ENCODE measurements at regions not wholly inside any gene's neighbourhood (a gene's known extent, or its start where the extent isn't known, plus 50 kb on each side); places are given as distances from the start of the nearest gene placed in this dataset.
A peak's percentile ranks its signal among the peaks of the same experiment; 100 is the strongest.

DNA sequence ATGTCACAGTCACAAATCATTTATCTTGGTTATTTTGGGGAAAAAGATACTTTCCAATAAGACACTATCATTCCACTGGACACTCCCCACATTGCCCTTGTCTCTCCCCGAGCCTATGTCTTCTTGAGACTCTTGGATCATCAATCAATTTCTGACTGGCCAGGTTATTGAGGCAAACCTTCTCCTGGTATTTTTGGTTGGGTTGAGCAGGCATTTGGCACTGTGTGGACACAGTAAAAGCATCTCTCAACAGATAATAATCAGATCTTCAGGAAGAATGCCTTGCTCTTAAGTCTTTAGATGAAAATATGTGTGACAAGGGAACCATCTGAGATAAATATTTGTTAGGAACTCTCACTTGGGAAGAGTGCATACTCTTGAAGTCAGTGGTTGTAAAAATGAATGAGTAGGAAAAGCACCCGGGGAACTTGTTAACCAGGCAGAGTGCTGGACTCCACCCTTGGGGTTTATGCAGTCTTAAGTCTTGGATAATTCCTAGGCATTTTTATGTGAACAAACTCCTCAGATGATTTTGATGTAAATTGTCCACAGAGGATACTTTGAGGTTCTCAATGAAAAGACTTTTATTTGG is 223.8 kb upstream of the CLINT1 start:
- Histone ChIP-seq H3K4me3 (no peak overlapping the region), H3K27ac (no peak overlapping the region), H3K36me3 (no peaks in the 10 kb centered on the region), H3K4me1 (peaks cover 0 to 37% (median 13%) of the 10 kb centered on the region in 3 donors), H3K27me3 (no peaks in the 10 kb centered on the region), H3K9me3 (no peaks in the 10 kb centered on the region)
- TF ChIP-seq CTCF (IDR thresholded peaks at IDR 0.05) (no peak), POLR2A (IDR thresholded peaks at IDR 0.05) (no peak)
- WGBS, 2 donors, result 70 to 83% methylated on average over 2 of the region's 2 CpGs
- intact Hi-C loops (cut with DNase I), result no loop called here
- no peak for DNase-seq

DNA sequence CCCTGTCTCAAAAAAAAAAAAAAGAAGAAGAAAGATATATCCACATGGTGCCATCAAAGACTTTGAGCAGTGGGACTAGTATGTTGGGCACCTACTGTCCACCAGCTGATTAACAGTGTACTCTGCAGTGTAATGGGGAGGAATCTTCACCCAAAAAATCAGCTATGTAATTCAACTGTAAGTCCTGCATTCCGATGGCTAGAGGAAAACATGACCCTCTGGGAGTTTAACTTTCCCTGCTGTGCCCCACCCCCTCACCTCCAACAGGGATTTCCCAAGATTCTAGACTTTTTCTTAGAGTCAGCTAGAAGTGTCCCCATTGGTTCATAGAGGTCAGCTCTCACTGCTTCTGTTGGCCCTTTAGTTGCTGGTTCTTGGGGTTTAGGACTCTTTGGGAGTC is 221.2 kb upstream of the CLINT1 start:
- Histone ChIP-seq H3K4me3 (no peak overlapping the region), H3K4me1 (peaks cover 0 to 32% (median 15%) of the 10 kb centered on the region in 3 donors), H3K9me3 (no peaks in the 10 kb centered on the region), H3K27me3 (no peaks in the 10 kb centered on the region), H3K36me3 (no peaks in the 10 kb centered on the region), H3K27ac (no peak overlapping the region)
- 83 to 92% methylated on average over 1 of the region's 1 CpG for WGBS, 2 donors
- intact Hi-C loops (cut with DNase I), result no loop called here
- TF ChIP-seq CTCF (IDR thresholded peaks at IDR 0.05) (no peak), POLR2A (IDR thresholded peaks at IDR 0.05) (no peak)
- DNase-seq, result no peak

DNA sequence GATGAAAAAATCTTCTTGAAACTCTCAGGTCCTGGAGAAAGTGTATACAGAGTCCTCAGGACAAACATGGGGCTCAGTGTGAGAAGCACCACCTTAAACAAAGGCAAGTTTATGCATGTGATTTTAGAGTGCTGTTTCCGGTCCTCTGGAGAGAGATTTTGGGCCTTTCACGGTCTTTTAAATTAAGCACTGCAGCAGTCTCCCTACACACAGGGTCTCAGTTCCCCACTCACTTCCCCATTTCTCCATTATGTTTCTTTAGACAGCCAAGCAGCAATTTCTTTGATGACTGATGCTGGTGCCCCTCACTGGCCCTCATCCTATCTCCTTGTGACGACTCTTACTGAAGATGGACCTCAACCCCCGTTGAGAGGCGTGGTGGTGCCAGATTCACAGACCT is 220.2 kb upstream of the CLINT1 start:
- TF ChIP-seq CTCF (IDR thresholded peaks at IDR 0.05) (no peak), POLR2A (IDR thresholded peaks at IDR 0.05) (no peak)
- DNase-seq, result no peak
- Histone ChIP-seq H3K9me3 (no peaks in the 10 kb centered on the region), H3K36me3 (no peaks in the 10 kb centered on the region), H3K27ac (no peak overlapping the region), H3K27me3 (no peaks in the 10 kb centered on the region), H3K4me3 (no peak overlapping the region), H3K4me1 (peaks cover 0 to 24% (median 7%) of the 10 kb centered on the region in 3 donors)
- WGBS, 2 donors, result 82 to 86% methylated on average over 5 of the region's 5 CpGs
- intact Hi-C loops (cut with DNase I), result no loop called here

DNA sequence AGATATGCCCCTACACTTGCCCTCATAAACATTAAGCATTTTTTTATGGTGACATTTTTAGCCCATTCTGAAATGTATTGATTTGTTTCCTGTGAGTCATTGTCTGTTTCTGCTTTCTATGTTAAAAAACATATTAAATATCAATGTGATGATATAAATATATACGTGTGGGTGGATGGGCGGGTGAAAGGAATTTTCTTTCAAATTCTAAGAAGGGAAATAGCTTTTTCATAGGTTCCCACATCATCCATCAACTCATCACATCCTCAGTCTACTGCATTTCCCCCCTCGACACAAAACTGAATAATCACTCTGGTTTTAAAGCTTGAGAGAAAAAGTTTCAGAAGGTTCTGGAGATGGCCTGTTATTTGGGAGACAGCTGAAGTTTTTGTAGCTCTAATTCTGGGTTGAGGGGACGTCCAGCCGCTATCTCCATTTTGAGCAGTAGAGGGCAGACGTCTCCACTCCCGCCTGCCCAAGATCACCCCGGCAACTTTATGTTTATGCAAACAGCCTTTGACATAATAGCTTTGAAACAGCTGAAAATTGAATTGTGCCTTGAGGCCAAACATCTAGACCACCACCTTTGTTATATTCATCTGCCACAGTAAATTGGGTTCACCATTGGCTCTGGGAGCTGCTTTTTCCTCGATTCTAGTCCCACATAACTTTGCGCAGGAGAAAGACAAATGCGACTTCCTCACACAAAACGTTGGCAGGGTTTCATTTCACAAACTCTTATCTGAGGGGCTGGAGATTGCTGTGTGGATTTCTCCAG is 216.2 kb upstream of the CLINT1 start:
- Histone ChIP-seq H3K4me1 (peaks cover 0 to 11% (median 3%) of the 10 kb centered on the region in 3 donors), H3K27me3 (no peaks in the 10 kb centered on the region), H3K4me3 (peak overlapping the region in 2 of 4 donors; percentile 27 to 52), H3K9me3 (no peaks in the 10 kb centered on the region), H3K27ac (peak overlapping the region in 2 of 4 donors; percentile 12 to 43), H3K36me3 (no peaks in the 10 kb centered on the region)
- whole genome bisulfite sequencing, 2 donors, result 4 to 17% methylated on average over 7 to 12 of the region's 12 CpGs
- DNase-seq, result no peak
- no peak for TF ChIP-seq POLR2A (IDR thresholded peaks at IDR 0.05)
- peak; percentile 61 to 79 (median 71) for TF ChIP-seq CTCF (IDR thresholded peaks at IDR 0.05)
- intact Hi-C loops (cut with DNase I), result no loop called here

- Histone ChIP-seq H3K36me3 (no peaks in the 10 kb centered on the region), H3K4me1 (peaks cover 0 to 17% (median 3%) of the 10 kb centered on the region in 3 donors), H3K9me3 (no peaks in the 10 kb centered on the region), H3K27ac (no peak overlapping the region), H3K4me3 (no peak overlapping the region), H3K27me3 (no peaks in the 10 kb centered on the region)
- intact Hi-C loops (cut with DNase I), result no loop called here
- TF ChIP-seq CTCF (IDR thresholded peaks at IDR 0.05) (no peak), POLR2A (IDR thresholded peaks at IDR 0.05) (no peak)
- 88 to 96% methylated on average over 2 of the region's 2 CpGs for WGBS, 2 donors
- DNase-seq, result no peak
Observed at GRCh38 chr5:158074597-158074991, 215.6 kb upstream of the CLINT1 start.
